CD4-positive, alpha-beta T cell (primary cell): ENCODE measurements at regions not wholly inside any gene's neighbourhood (a gene's known extent, or its start where the extent isn't known, plus 50 kb on each side); places are given as distances from the start of the nearest gene placed in this dataset.

Source experiments
- ATAC-seq: fragments of 200-7000 bp; cut with Tn5 transposase; one replicate; pipeline ENCODE4 v1.10.0; 2022; ENCODE audit warnings: mild to moderate bottlenecking; ENCODE audit not compliant: poor library complexity
- CTCF ChIA-PET: fragments of 350-600 bp; sonication (Branson Sonifier 250); formaldehyde crosslinking; loops from one replicate; lab custom pipeline; 2021; ENCODE audit warnings: antibody characterized with exemption, inconsistent platforms; lab: Charles Lee
- POLR2A ChIA-PET: fragments of 350-600 bp; sonication (Branson Sonifier 250); formaldehyde crosslinking; loops from one replicate; lab custom pipeline; 2021; ENCODE audit warnings: antibody characterized with exemption, inconsistent platforms; lab: Charles Lee
- DNase-seq, 14 experiments: peaks; one replicate each; pipeline ENCODE4 v3.0.0-alpha.2; 2013 to 2020; ENCODE audit warnings: mixed read lengths in 2 of 14
- H3K27ac ChIP-seq, 2 donors: one replicate each; pipeline versions ENCODE4 v1.5.1 to v1.7.0; 2013; ENCODE audit warnings: low read length in 2 of 2, low read depth in 1 of 2, mild to moderate bottlenecking in 1 of 2
- H3K27me3 ChIP-seq, 2 experiments: 1 replicate in 1 of 2; 2 replicates in 1 of 2; pipeline versions ENCODE4 v1.6.1 to v1.7.0; 2013; ENCODE audit warnings: low read length in 2 of 2, control low read depth in 1 of 2, mild to moderate bottlenecking in 1 of 2, moderate library complexity in 1 of 2; ENCODE audit not compliant: insufficient read depth in 2 of 2, control insufficient read depth in 1 of 2
- H3K36me3 ChIP-seq: one replicate; pipeline ENCODE4 v1.6.1; 2013; ENCODE audit warnings: low read length, control low read depth; ENCODE audit not compliant: insufficient read depth
- H3K4me1 ChIP-seq: one replicate; pipeline ENCODE4 v1.6.1; 2013; ENCODE audit warnings: low read length, control low read depth; ENCODE audit not compliant: insufficient read depth
- H3K4me3 ChIP-seq: one replicate; pipeline ENCODE4 v1.5.1; 2013; ENCODE audit warnings: mild to moderate bottlenecking, low read length, moderate library complexity
- H3K9me3 ChIP-seq, 2 experiments: 1 replicate in 1 of 2; 2 replicates in 1 of 2; pipeline versions ENCODE4 v1.6.1 to v1.7.0; 2013; ENCODE audit warnings: low read length in 2 of 2, mild to moderate bottlenecking in 2 of 2, control low read depth in 1 of 2, moderate library complexity in 1 of 2; ENCODE audit not compliant: control insufficient read depth in 1 of 2, insufficient read depth in 1 of 2
- H3K27ac Mint-ChIP-seq: one replicate; pipeline ENCODE4 v1.8.0; 2020; ENCODE audit warnings: mixed read lengths
- H3K27me3 Mint-ChIP-seq: one replicate; pipeline ENCODE4 v1.8.0; 2021; ENCODE audit warnings: mixed read lengths
- H3K36me3 Mint-ChIP-seq: one replicate; pipeline ENCODE4 v1.8.0; 2021; ENCODE audit warnings: low read depth, mixed read lengths
- H3K4me1 Mint-ChIP-seq: one replicate; pipeline ENCODE4 v1.8.0; 2021; ENCODE audit warnings: low read depth, mixed read lengths
- H3K4me3 Mint-ChIP-seq: one replicate; pipeline ENCODE4 v1.8.0; 2020; ENCODE audit warnings: mild to moderate bottlenecking, mixed read lengths
- H3K9me3 Mint-ChIP-seq: one replicate; pipeline ENCODE4 v1.8.0; 2020; ENCODE audit warnings: mixed read lengths
- intact Hi-C, 2 experiments: fragments of 100-400 bp; cut with DNase I in 1 of 2; cut with micrococcal nuclease in 1 of 2; formaldehyde crosslinking; loops; one replicate each; pipeline versions ENCODE4 v1.15.1 to v1.9.0; 2023 to 2025; cut with DNase I, micrococcal nuclease
- TF ChIP-seq, protein P1 (sequence below): fragments of 200-600 bp; IDR thresholded peaks from one replicate; pipeline ENCODE4 v1.8.0; 2022; ENCODE audit warnings: antibody characterized with exemption, mild to moderate bottlenecking

DNA sequence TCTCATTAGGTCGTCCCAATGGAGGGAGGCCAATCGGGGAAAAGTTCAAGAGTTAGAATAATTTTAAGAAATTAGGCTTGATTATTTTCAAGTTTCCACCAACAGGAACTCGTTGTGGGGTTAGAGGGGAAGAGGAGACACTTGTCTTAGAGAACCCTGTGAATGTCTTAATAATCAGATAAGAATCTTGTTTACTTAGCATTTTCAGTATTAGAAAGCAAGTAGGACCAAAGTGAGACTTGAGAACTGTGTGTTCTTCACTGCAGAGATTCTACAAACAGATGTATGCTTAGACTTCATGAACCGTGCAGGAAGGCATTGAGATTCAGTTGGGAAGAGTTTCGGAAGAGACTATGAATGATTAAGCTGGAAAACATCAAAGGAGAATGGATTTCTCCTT is 69.0 kb upstream of the HMHB1 start:
- Histone ChIP-seq H3K4me3 (no peak overlapping the region), H3K9me3 (no peaks in the 10 kb centered on the region), H3K36me3 (no peaks in the 10 kb centered on the region), H3K27me3 (no peaks in the 10 kb centered on the region), H3K4me1 (no peaks in the 10 kb centered on the region), H3K27ac (no peak overlapping the region)
- intact Hi-C loops: no loop called here
- Mint-ChIP-seq H3K27ac (no peak overlapping the region), H3K36me3 (no peaks in the 10 kb centered on the region), H3K27me3 (no peaks in the 10 kb centered on the region), H3K4me3 (no peak overlapping the region), H3K9me3 (no peaks in the 10 kb centered on the region), H3K4me1 (peaks cover 6% of the 10 kb centered on the region)
- ChIA-PET POLR2A (no interaction called here), CTCF (no interaction called here)
- ATAC-seq (no peak), DNase-seq (no peak)
- TF ChIP-seq, protein P1, sequence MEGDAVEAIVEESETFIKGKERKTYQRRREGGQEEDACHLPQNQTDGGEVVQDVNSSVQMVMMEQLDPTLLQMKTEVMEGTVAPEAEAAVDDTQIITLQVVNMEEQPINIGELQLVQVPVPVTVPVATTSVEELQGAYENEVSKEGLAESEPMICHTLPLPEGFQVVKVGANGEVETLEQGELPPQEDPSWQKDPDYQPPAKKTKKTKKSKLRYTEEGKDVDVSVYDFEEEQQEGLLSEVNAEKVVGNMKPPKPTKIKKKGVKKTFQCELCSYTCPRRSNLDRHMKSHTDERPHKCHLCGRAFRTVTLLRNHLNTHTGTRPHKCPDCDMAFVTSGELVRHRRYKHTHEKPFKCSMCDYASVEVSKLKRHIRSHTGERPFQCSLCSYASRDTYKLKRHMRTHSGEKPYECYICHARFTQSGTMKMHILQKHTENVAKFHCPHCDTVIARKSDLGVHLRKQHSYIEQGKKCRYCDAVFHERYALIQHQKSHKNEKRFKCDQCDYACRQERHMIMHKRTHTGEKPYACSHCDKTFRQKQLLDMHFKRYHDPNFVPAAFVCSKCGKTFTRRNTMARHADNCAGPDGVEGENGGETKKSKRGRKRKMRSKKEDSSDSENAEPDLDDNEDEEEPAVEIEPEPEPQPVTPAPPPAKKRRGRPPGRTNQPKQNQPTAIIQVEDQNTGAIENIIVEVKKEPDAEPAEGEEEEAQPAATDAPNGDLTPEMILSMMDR: no peak

DNA sequence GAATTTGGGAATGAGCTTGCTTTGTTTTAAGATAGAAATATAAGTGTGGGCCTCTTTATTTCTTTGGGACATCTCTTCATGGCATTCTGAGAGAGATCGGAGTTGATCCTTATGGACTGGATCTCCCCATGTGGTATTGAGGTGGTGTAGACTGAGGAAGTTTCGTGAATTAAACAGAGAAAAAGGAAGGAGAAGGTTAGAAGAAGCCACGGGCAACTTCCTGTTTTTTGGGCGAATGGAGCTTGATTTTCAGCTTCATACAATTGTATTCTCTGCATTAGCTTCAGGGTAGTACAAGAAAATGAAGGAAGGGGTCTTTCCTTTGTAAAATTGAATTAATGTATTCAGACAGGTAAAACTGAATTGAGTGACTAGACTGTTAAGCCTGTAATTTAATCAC is 70.5 kb upstream of the HMHB1 start:
- DNase-seq (no peak), ATAC-seq (no peak)
- TF ChIP-seq, protein P1: no peak
- H3K27ac ChIP-seq: no peak overlapping the region
- H3K4me3 Mint-ChIP-seq: no peak overlapping the region
- H3K4me1 ChIP-seq: no peaks in the 10 kb centered on the region
- H3K4me3 ChIP-seq: no peak overlapping the region
- no peaks in the 10 kb centered on the region for H3K36me3 Mint-ChIP-seq
- no peak overlapping the region for H3K27ac Mint-ChIP-seq
- no peaks in the 10 kb centered on the region for H3K36me3 ChIP-seq
- intact Hi-C loops: no loop called here
- no peaks in the 10 kb centered on the region for H3K9me3 Mint-ChIP-seq
- H3K4me1 Mint-ChIP-seq: peaks cover 6% of the 10 kb centered on the region
- no peaks in the 10 kb centered on the region for H3K9me3 ChIP-seq
- ChIA-PET POLR2A (no interaction called here), CTCF (interaction anchor here (0.7 kb wide), 1 partner anchor 12 kb away, joined by 3 read pairs; no protein-coding TSS in a partner anchor)
- no peaks in the 10 kb centered on the region for H3K27me3 Mint-ChIP-seq
- H3K27me3 ChIP-seq: no peaks in the 10 kb centered on the region

DNA sequence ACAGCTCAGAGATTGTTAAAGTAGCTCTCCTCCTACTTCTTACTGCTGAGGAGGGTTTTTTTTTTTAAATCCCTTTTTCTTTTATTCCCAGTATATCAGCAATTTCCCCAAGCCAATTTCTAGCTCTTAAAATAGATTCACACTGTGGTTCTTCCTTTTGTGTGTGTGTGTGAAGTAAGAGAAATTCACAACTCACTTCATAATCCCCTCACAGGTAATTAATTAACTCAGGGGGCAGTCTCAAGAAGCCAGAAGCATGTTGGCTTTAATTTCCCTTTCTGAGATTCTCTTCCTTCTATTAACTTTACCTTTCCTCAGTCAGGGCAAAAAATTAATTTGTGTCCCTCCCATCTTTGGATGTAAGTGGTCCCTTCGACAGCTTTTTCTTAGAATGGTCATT is 71.0 kb upstream of the HMHB1 start:
- Histone ChIP-seq H3K27me3 (no peaks in the 10 kb centered on the region), H3K4me1 (no peaks in the 10 kb centered on the region), H3K36me3 (no peaks in the 10 kb centered on the region), H3K27ac (no peak overlapping the region), H3K4me3 (no peak overlapping the region), H3K9me3 (no peaks in the 10 kb centered on the region)
- ChIA-PET CTCF (interaction anchor here (0.6 to 0.7 kb wide), 2 partner anchors 12 to 27 kb away, joined by 3 read pairs; no protein-coding TSS in a partner anchor), POLR2A (no interaction called here)
- no peak for ATAC-seq
- Mint-ChIP-seq H3K4me3 (no peak overlapping the region), H3K9me3 (no peaks in the 10 kb centered on the region), H3K4me1 (peaks cover 6% of the 10 kb centered on the region), H3K27ac (no peak overlapping the region), H3K27me3 (no peaks in the 10 kb centered on the region), H3K36me3 (no peaks in the 10 kb centered on the region)
- intact Hi-C loops: no loop called here
- no peak for DNase-seq
- TF ChIP-seq, protein P1: no peak
